ENCODE measurements at regions not wholly inside any gene's neighbourhood (a gene's known extent, or its start where the extent isn't known, plus 50 kb on each side); places are given as distances from the start of the nearest gene placed in this dataset.
"Not testable (repeated sequence)": the region's sequence is repeated elsewhere in the genome, so short reads cannot be mapped to it uniquely, and the experiment has no call there.

GRCh38 chr1:148402152-148403084, 80.7 kb downstream of the PPIAL4G start:
- TF ChIP-seq CTCF, POLR2A (IDR thresholded peaks at IDR 0.05): not testable (repeated sequence)

Measured in testis (tissue), 2 donors.